Liver (tissue), 7 donors: ENCODE measurements at regions not wholly inside any gene's neighbourhood (a gene's known extent, or its start where the extent isn't known, plus 50 kb on each side); places are given as distances from the start of the nearest gene placed in this dataset.

Experiments used
- DNase-seq: peaks from one replicate; pipeline ENCODE4 v3.0.0-alpha.2; 2017; ENCODE audit warnings: low spot score
- H3K27ac ChIP-seq, 2 donors: one replicate each; pipeline ENCODE4 v1.7.0; 2013; ENCODE audit warnings: inconsistent platforms in 2 of 2, low read length in 2 of 2, control low read depth in 1 of 2, low read depth in 1 of 2, mild to moderate bottlenecking in 1 of 2
- H3K27me3 ChIP-seq, 4 donors: one replicate each; pipeline versions ENCODE4 v1.6.1 to v1.7.0; 2013; ENCODE audit warnings: low read length in 3 of 4, inconsistent platforms in 1 of 4, mild to moderate bottlenecking in 1 of 4, moderate library complexity in 1 of 4; ENCODE audit not compliant: control insufficient read depth in 4 of 4, insufficient read depth in 4 of 4
- H3K36me3 ChIP-seq, 4 donors: one replicate each; pipeline versions ENCODE4 v1.6.1 to v1.7.0; 2013; ENCODE audit warnings: low read length in 3 of 4, mild to moderate bottlenecking in 3 of 4, low read depth in 1 of 4, moderate library complexity in 1 of 4; ENCODE audit not compliant: control insufficient read depth in 4 of 4, insufficient read depth in 3 of 4
- H3K4me1 ChIP-seq, 4 donors: one replicate each; pipeline versions ENCODE4 v1.6.1 to v1.7.0; 2013; ENCODE audit warnings: low read length in 3 of 4, mild to moderate bottlenecking in 3 of 4, moderate library complexity in 1 of 4; ENCODE audit not compliant: control insufficient read depth in 4 of 4, insufficient read depth in 4 of 4
- H3K4me3 ChIP-seq, 3 donors: one replicate each; pipeline versions ENCODE4 v1.6.1 to v1.7.0; 2013; ENCODE audit warnings: low read length in 3 of 3, control low read depth in 1 of 3, low read depth in 1 of 3, mild to moderate bottlenecking in 1 of 3
- H3K9ac ChIP-seq, 2 donors: one replicate each; pipeline ENCODE4 v1.7.0; 2013; ENCODE audit warnings: low read length in 2 of 2, mild to moderate bottlenecking in 2 of 2, moderate library complexity in 2 of 2, control low read depth in 1 of 2, low read depth in 1 of 2
- H3K9me3 ChIP-seq, 4 donors: one replicate each; pipeline versions ENCODE4 v1.6.1 to v1.7.0; 2013; ENCODE audit warnings: low read length in 3 of 4; ENCODE audit not compliant: control insufficient read depth in 4 of 4
- EGR1 ChIP-seq, 2 donors: IDR thresholded peaks; 2 replicates each; pipeline ENCODE4 v1.6.1; 2016 to 2018; ENCODE audit warnings: antibody characterized with exemption in 2 of 2, low read depth in 2 of 2
- FOXA1 ChIP-seq: IDR thresholded peaks from 2 replicates; pipeline ENCODE4 v1.6.1; 2016; ENCODE audit warnings: antibody characterized with exemption
- HNF4A ChIP-seq, 2 donors: conservative IDR thresholded peaks; 2 replicates each; pipeline ENCODE4 v1.6.1; 2016; ENCODE audit warnings: antibody characterized with exemption in 2 of 2, mild to moderate bottlenecking in 2 of 2
- NR2F2 ChIP-seq: IDR thresholded peaks from 2 replicates; pipeline ENCODE4 v1.6.1; 2016; ENCODE audit warnings: antibody characterized with exemption
- SP1 ChIP-seq: IDR thresholded peaks from 2 replicates; pipeline ENCODE4 v1.6.1; 2018; ENCODE audit warnings: antibody characterized with exemption, mild to moderate bottlenecking
- YY1 ChIP-seq: IDR thresholded peaks from 2 replicates; pipeline ENCODE4 v1.6.1; 2016; ENCODE audit warnings: antibody characterized with exemption, mild to moderate bottlenecking
- WGBS: extraction: QIAGEN DNeasy Blood & Tissue Kit; methylation state at CpG from one replicate; pipeline ENCODE4 v1.1.7; 2013; 5-methylcytosine and 5-hydroxymethylcytosine counted together
- TF ChIP-seq, protein P1 (sequence below): IDR thresholded peaks from 2 replicates; pipeline ENCODE4 v1.6.1; 2016; ENCODE audit warnings: antibody characterized with exemption, mild to moderate bottlenecking
- TF ChIP-seq, protein P2 (sequence below): IDR thresholded peaks from 2 replicates; pipeline ENCODE4 v1.6.1; 2016; ENCODE audit warnings: antibody characterized with exemption
- TF ChIP-seq, protein P3 (sequence below): IDR thresholded peaks from 2 replicates; pipeline ENCODE4 v1.6.1; 2016; ENCODE audit warnings: antibody characterized with exemption
- donor health status: healthy.
- donor health status: healthy.
- donor health status: healthy.
- donor health status: healthy.

DNA sequence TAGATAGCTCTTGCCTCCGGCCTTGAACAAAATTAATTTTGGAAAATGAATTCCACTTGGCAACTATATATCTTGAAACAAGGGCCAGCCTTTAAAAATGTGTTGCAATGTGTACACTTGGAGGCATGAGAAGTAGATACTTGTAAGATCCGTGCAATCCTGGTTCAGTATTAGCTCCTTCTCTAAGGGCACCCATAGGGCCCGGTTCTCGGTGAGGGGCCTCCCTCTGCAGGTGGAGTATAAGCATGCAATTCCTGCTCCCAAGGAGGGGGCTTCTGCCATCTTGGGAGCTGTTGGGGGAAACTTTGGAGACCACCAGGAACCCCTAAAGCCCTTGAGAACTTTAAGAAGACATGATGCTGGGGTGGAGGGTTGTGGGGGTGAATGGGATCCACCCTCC is 388.7 kb upstream of the RGMA start (continued):
- TF ChIP-seq, protein P1, sequence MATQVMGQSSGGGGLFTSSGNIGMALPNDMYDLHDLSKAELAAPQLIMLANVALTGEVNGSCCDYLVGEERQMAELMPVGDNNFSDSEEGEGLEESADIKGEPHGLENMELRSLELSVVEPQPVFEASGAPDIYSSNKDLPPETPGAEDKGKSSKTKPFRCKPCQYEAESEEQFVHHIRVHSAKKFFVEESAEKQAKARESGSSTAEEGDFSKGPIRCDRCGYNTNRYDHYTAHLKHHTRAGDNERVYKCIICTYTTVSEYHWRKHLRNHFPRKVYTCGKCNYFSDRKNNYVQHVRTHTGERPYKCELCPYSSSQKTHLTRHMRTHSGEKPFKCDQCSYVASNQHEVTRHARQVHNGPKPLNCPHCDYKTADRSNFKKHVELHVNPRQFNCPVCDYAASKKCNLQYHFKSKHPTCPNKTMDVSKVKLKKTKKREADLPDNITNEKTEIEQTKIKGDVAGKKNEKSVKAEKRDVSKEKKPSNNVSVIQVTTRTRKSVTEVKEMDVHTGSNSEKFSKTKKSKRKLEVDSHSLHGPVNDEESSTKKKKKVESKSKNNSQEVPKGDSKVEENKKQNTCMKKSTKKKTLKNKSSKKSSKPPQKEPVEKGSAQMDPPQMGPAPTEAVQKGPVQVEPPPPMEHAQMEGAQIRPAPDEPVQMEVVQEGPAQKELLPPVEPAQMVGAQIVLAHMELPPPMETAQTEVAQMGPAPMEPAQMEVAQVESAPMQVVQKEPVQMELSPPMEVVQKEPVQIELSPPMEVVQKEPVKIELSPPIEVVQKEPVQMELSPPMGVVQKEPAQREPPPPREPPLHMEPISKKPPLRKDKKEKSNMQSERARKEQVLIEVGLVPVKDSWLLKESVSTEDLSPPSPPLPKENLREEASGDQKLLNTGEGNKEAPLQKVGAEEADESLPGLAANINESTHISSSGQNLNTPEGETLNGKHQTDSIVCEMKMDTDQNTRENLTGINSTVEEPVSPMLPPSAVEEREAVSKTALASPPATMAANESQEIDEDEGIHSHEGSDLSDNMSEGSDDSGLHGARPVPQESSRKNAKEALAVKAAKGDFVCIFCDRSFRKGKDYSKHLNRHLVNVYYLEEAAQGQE = no peak
- TF ChIP-seq, protein P2, sequence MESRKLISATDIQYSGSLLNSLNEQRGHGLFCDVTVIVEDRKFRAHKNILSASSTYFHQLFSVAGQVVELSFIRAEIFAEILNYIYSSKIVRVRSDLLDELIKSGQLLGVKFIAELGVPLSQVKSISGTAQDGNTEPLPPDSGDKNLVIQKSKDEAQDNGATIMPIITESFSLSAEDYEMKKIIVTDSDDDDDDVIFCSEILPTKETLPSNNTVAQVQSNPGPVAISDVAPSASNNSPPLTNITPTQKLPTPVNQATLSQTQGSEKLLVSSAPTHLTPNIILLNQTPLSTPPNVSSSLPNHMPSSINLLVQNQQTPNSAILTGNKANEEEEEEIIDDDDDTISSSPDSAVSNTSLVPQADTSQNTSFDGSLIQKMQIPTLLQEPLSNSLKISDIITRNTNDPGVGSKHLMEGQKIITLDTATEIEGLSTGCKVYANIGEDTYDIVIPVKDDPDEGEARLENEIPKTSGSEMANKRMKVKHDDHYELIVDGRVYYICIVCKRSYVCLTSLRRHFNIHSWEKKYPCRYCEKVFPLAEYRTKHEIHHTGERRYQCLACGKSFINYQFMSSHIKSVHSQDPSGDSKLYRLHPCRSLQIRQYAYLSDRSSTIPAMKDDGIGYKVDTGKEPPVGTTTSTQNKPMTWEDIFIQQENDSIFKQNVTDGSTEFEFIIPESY = no peak

DNA sequence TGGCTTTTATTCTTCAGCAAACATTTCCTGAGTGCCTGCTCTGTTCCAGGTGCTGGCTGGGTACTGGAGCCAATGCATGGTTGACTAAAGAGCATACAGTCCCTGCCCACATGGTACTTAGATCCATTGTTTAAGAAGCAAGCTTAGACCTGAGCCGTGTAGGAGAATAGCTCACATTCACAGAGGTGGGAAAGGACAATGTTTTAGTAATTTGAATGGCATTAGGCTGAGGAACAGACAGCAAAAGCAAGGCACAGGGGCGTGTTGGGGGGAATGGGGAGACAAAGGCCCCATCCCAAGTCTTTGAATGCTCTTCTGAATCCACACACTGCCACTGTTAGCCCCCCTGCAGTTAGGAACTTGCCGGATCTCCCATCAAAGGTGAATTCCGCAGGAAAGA is 388.2 kb upstream of the RGMA start:
- no peak overlapping the region for H3K9ac ChIP-seq
- H3K9me3 ChIP-seq = no peaks in the 10 kb centered on the region
- TF ChIP-seq NR2F2 (no peak), EGR1 (IDR thresholded peaks at IDR 0.05; ENCODE audit: low read depth in 2 of 2) (no peak), SP1 (no peak), HNF4A (conservative IDR thresholded peaks at IDR 0.05) (no peak), FOXA1 (no peak)
- TF ChIP-seq, protein P2 = no peak
- TF ChIP-seq, protein P3, sequence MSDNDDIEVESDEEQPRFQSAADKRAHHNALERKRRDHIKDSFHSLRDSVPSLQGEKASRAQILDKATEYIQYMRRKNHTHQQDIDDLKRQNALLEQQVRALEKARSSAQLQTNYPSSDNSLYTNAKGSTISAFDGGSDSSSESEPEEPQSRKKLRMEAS = no peak
- WGBS = 42% methylated on average over 4 of the region's 4 CpGs
- no peak overlapping the region for H3K4me3 ChIP-seq
- H3K36me3 ChIP-seq = no peaks in the 10 kb centered on the region
- no peaks in the 10 kb centered on the region for H3K4me1 ChIP-seq
- no peak overlapping the region for H3K27ac ChIP-seq
- no peak for DNase-seq
- H3K27me3 ChIP-seq = peaks cover 0 to 5% (median 2%) of the 10 kb centered on the region in 4 donors

DNA sequence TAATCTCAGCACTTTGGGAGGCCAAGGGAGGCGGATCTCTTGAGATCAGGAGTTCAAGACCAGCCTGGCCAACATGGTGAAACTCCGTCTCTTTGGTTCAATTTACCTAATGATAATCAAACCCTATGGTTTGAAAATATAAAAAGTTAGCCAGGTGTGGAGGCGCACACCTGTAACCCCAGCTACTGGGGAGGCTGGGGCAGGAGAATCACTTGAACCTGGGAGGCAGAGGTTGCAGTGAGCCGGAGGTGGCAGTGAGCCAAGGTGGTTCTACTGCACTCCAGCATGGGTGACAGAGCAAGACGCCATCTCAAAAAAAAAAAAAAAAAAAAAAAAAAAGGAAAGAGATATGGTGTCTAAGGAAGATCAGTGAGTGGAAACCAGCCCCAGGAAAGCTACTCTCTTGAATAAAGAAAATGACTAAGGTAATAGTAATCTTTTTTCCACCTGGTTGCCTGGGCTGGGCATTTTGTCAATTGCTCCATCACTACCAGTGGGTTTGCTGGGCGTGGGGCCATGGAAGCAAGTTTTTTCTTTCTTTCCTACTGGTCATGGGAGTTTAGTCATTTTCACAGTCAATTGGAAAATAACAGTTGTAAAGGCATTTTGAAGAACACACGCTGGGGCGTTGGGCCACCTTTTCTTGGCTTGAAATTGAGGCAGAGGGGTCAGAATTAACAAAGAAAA is 387.6 kb upstream of the RGMA start:
- Histone ChIP-seq H3K9ac (no peak overlapping the region), H3K9me3 (no peaks in the 10 kb centered on the region), H3K27me3 (peaks cover 0 to 5% (median 2%) of the 10 kb centered on the region in 4 donors), H3K27ac (no peak overlapping the region), H3K36me3 (no peaks in the 10 kb centered on the region), H3K4me1 (no peaks in the 10 kb centered on the region), H3K4me3 (no peak overlapping the region)
- DNase-seq = no peak
- TF ChIP-seq YY1 = no peak
- WGBS = 78% methylated on average over 8 of the region's 8 CpGs
